IPS DF 4.7 (cell line): ENCODE measurements at regions not wholly inside any gene's neighbourhood (a gene's known extent, or its start where the extent isn't known, plus 50 kb on each side); places are given as distances from the start of the nearest gene placed in this dataset.
"Not testable (repeated sequence)": the region's sequence is repeated elsewhere in the genome, so short reads cannot be mapped to it uniquely, and the experiment has no call there.

Experiments used
- DNase-seq: peaks from one replicate; pipeline ENCODE4 v3.0.0-alpha.2; 2013; ENCODE audit warnings: low spot score; ENCODE audit errors: extremely low read depth

DNA sequence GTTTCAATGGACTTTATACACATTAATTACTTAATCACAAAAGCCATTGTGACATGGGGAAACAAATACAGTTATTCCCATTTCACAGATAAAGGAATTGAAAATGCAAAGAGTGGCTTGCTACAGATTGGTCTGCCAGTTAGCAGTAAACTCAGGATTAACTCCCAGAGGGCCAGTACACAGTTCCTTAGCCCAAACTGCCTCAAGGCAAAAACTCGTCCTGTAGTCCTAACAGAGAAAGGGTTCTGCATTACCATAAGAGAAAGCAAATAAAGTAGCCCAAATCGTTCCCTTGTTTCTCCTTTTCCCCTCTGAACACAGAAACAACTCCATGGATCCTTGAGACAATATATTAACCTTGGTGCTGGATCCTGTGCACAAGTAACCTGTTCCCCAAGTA, 274.4 kb downstream of the LRIG3 start:
- DNase-seq = no peak

- no peak for DNase-seq
These were observed 272.8 kb downstream of the LRIG3 start for GRCh38 chr12:58647495-58647894.

DNA sequence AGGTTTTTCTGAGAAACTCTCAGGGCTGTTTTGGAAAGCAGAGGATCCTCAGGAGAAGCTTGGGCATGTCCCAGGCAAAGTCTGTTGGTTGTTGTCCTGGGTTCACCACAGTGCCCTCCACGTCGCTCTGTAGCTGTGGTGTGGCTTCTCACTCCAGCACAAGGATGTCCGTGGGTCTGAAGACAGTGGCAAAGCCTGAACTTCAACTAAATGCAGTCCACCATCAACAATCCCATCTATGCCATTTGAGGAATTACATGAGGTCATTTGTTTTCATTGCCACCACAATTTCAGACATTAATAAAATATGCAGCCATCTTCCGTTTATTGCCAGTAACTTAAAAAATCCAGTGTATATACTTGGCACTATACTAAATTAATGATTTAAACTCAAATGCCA, 272.1 kb downstream of the LRIG3 start:
- DNase-seq = no peak

DNA sequence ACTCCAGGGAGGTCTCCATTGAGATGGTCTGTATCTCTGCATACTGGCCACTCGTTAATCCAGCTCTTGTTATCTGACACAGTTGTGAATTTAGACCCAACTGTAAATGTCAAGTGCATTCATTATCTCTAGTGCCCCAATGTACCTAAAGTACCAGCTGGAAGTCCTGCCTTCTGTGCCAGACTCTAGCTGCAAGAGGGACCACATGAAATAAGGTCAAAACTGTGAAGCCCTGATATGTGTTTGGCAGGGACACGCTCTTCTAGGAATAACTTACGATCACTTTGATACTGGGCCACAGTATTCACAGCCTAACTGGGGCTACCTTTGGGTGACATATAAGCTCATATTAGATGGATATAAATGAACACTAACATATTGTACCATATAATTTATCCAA, 268.5 kb downstream of the LRIG3 start:
- no peak for DNase-seq

DNA sequence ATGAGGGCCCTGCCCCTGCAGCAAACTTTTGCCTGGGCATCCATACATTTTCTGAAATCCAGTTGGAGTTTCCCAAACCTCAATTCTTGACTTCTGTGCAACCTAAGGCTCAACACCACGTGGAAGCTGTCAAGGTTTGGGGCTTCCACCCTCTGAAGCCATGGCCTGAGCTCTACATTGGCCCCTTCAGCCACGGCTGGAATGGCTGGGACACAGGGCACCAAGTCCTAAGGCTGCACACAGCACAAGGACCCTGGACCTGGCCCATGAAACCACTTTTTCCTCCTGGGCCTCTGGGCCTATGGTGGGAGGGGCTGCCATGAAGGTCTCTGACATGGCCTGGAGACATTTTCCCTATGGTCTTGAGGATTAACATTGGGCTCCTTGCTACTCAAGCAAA, 266.3 kb downstream of the LRIG3 start:
- DNase-seq = no peak

- no peak for DNase-seq
These were observed 264.9 kb downstream of the LRIG3 start for GRCh38 chr12:58655375-58655774.

- no peak for DNase-seq
These were observed 263.9 kb downstream of the LRIG3 start for GRCh38 chr12:58656254-58657009.

DNA sequence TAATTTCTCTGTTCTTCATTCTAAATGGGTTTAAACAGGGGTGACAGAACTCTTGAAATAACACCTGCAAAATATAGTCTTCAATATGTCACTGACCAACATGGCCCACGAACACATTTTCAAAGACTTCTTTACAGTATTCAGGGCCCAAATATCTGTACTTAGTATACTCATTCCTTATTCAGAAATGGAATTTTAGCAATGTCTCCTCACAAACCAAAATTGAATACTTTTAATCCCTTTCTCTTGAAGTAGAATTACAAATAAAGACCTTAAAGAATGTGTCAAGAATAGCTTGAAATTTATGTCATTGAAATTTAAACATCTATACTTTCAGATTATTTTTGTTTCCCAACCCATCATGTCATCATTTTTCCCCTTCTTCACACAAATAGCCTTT, 263.1 kb downstream of the LRIG3 start:
- no peak for DNase-seq

- no peak for DNase-seq
These were observed 254.9 kb downstream of the LRIG3 start for GRCh38 chr12:58665375-58665774.

DNA sequence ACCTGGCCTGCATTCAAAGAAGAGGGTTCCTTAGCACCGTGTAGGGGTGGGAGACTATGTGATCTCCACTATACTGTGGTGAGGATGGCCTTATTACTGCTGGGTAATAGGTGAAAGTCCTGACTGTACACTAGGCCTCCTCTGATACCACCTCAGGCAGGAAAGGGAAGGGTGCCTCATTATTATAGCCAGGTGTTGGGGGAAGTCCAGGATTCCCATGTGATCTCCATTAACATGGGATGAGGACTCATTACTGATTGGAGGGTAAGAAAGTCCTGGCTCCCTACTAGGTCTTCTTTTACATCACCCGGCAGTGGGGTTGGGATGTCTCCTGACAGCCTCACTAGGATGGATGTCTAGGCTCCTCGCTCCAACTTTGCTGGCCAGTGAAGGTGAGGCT, 252.1 kb downstream of the LRIG3 start:
- no peak for DNase-seq

- no peak for DNase-seq
These were observed 251.4 kb downstream of the LRIG3 start for GRCh38 chr12:58668871-58669270.

DNA sequence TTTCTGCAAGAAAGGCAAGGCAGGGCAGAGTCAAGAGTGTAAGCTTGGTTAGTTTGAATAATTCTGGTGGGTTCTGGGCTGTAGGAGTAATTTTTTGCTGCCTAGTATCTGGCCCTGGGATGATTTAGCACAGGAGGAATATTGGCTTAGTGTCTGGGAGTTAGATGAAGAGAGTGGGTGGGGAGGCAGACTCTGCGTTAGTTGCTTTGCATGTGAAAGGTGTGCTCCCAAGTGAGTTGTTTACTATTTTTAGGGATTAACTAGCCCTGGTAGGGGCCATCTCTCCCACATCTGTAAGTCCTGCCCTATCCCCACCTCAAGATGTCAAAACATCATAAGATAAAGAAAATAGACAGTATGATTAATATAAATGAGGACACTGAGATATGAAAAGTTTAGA, 249.7 kb downstream of the LRIG3 start:
- no peak for DNase-seq

GRCh38 chr12:58671196-58671595, 249.1 kb downstream of the LRIG3 start:
- no peak for DNase-seq

GRCh38 chr12:58673021-58673420, 247.3 kb downstream of the LRIG3 start:
- no peak for DNase-seq

DNA sequence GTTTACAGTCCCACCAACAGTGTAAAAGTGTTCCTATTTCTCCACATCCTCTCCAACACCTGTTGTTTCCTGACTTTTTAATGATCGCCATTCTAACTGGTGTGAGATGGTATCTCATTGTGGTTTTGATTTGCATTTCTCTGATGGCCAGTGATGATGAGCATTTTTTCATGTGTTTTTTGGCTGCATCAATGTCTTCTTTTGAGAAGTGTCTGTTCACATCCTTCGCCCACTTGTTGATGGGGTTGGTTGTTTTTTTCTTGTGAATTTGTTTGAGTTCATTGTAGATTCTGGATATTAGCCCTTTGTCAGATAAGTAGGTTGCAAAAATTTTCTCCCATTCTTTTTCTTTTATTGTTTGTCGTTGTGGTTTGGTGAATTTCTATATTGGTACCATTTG, 242.5 kb downstream of the LRIG3 start:
- DNase-seq = not testable (repeated sequence)

DNA sequence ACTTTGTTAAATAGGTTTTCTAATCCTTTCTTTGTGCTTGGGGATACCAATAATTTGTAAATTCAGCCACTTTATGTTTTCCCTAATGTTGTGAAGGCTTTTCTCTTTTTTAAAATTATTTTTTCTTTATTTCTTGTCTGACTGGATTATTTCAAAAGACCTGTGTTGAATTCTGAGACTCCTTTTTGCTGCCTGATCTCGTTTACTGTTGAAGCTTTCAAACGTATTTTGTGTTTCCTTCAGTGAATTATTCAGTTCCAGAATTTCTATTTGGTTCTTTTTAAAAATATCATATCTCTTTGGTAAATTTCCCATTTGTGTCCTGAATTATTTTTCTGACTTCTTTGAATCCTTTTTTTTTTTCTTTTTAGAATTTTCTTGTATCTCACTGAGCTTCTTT, 241.6 kb downstream of the LRIG3 start:
- no peak for DNase-seq

DNA sequence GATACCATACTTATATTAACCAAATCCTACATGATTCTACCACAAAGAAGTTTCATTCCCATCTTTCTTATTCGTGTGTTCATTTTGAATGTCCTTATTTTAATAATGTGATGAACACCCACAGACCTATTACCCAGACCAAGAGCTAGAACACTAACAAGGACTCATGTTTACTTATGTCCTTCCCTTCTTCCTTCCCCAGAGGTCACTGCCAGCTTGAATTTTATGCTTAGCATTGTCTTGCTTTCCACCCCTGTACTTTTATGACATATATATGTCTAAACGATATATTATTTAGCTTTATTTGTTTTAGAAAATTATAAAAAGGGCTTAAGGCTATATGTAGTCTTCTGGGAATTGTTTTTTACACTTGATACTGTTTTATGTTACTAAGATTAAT, 238.6 kb downstream of the LRIG3 start:
- no peak for DNase-seq

- no peak for DNase-seq
These were observed 225.0 kb downstream of the LRIG3 start for GRCh38 chr12:58695263-58695662.

DNA sequence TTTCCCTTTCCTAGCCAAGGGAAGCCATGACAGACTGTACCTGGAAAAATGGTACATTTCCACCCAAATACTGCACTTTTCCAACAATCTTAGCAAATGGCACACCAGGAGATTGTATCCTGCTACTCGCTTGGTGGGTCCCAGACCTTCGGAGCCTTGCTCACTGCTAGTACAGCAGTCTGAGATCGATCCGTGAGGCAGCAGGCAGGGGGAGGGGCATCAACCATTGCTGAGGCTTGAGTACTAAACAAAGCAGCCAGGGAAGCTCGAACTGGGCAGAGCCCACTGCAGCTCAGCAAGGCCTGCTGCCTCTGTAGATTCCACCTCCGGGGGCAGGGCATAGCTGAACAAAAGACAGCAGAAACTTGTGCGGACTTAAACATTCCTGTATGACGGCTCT, 218.8 kb downstream of the LRIG3 start:
- no peak for DNase-seq

DNA sequence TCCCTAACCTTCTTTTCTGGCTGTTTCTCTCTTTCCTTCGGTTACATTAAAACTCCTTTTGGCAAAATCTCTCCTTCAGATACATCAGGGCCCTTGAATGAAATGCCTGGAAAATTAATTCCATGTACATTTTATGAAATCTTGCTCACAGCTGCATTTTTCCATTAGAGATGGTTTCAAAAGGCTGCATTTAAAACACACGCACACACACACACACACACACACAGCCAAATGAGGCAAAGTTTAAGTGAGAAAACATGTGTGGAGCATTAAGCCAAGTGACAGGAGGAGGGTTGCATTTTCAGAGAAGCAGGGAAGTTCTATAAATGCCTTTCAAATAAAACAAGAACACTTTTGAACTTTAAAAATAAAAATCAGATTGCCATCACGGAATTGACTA, 216.4 kb downstream of the LRIG3 start:
- DNase-seq = no peak

DNA sequence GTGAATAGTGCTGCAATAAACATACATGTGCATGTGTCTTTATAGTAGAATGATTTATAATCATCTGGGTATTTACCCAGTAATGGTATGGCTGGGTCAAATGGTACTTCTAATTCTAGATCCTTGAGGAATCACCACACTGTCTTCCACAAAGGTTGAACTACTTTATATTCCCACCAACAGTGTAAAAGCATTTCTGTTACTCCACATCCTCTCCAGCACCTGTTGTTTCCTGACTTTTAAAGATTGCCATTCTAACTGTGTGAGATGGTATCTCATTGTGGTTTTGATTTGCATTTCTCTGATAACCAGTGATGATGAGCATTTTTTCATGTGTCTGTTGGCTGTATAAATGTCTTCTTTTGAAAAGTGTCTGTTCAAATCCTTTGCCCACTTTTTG, 215.5 kb downstream of the LRIG3 start:
- DNase-seq = not testable (repeated sequence)

- no peak for DNase-seq
These were observed 209.4 kb downstream of the LRIG3 start for GRCh38 chr12:58710901-58711300.

DNA sequence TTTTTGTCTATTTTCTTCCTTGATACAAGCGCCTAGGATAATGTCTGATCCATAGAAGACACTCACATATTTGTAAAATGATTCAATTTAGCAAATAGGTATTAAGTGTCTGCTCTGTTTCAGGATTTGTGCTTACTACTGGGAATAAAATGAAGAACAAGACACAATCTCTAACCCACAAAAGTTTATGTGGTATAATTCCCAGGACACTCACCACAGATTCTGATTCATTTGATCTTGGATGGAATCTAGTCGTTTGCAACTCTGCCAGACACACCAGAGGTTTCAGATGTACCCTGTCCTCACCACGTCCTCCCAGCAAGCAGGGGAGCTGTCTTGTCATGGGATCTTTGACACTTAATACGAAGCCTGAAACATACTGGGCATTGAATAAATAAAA, 208.3 kb downstream of the LRIG3 start:
- DNase-seq = no peak

DNA sequence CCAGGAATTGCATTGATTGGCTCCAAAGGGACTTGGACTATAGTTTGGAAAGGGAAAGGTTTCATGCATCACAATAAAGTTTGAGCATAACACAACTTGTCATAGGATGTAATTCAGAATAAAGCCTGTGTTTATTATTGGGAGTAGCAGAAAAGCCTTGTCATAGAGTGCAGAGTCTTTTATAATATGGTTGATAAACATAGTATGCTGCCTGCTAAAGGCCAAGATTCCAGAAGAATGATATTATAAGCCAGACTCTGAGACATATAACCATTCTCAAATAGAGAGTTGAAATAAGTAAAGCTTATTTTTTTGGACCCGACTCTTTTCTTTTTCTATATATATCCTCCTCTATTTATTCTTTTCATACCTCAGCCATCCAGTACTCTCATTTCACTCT, 207.3 kb downstream of the LRIG3 start:
- no peak for DNase-seq
